Bronchial epithelial cell (primary cell): ENCODE measurements at regions not wholly inside any gene's neighbourhood (a gene's known extent, or its start where the extent isn't known, plus 50 kb on each side); places are given as distances from the start of the nearest gene placed in this dataset.

Experiments used
- DNase-seq: peaks from one replicate; pipeline ENCODE4 v3.0.0-alpha.2; 2010; ENCODE audit warnings: low read depth
- FAIRE-seq: peaks from 2 replicates; lab custom pipeline; 2011; peaks lifted over from hg19 to GRCh38; lab: Jason Lieb, UNC
- H3K27me3 ChIP-seq: 2 replicates; pipeline ENCODE4 v1.5.1; 2011; ENCODE audit warnings: low read length; ENCODE audit not compliant: control insufficient read depth, insufficient read depth
- H3K36me3 ChIP-seq: 2 replicates; pipeline ENCODE4 v1.5.1; 2011; ENCODE audit warnings: low read length; ENCODE audit not compliant: control insufficient read depth, insufficient read depth
- H3K4me3 ChIP-seq: 2 replicates; pipeline ENCODE4 v1.5.1; 2011; ENCODE audit warnings: mild to moderate bottlenecking, low read depth, low read length, control low read depth
- TF ChIP-seq, protein P1 (sequence below): IDR thresholded peaks from 2 replicates; pipeline ENCODE4 v1.5.1; 2011; ENCODE audit warnings: mild to moderate bottlenecking, moderate library complexity, low read length, control low read depth, inconsistent platforms; ENCODE audit not compliant: insufficient read depth, severe bottlenecking

DNA sequence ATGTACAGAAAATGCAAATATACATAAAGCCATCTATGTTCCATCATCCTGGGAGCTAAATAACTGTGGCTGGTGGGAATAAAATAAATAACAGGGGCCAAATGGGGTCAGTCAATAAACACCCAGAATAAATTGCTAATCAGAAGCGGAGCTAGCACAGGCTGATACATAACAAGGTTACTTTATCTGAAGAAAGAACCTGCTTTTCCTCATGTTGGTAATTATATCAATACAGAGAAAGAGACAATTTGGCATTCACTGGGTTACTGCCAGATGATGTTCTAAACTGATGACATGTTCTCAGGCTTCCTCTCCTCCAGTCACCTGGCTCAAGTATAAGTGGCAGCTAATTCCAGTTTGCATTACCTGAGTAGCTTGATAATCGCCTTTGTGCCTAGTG is 144.9 kb upstream of the CD180 start:
- TF ChIP-seq, protein P1, sequence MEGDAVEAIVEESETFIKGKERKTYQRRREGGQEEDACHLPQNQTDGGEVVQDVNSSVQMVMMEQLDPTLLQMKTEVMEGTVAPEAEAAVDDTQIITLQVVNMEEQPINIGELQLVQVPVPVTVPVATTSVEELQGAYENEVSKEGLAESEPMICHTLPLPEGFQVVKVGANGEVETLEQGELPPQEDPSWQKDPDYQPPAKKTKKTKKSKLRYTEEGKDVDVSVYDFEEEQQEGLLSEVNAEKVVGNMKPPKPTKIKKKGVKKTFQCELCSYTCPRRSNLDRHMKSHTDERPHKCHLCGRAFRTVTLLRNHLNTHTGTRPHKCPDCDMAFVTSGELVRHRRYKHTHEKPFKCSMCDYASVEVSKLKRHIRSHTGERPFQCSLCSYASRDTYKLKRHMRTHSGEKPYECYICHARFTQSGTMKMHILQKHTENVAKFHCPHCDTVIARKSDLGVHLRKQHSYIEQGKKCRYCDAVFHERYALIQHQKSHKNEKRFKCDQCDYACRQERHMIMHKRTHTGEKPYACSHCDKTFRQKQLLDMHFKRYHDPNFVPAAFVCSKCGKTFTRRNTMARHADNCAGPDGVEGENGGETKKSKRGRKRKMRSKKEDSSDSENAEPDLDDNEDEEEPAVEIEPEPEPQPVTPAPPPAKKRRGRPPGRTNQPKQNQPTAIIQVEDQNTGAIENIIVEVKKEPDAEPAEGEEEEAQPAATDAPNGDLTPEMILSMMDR = no peak
- no peak for DNase-seq
- H3K27me3 ChIP-seq = no peaks in the 10 kb centered on the region
- H3K4me3 ChIP-seq = no peak overlapping the region
- H3K36me3 ChIP-seq = no peaks in the 10 kb centered on the region
- no peak for FAIRE-seq

DNA sequence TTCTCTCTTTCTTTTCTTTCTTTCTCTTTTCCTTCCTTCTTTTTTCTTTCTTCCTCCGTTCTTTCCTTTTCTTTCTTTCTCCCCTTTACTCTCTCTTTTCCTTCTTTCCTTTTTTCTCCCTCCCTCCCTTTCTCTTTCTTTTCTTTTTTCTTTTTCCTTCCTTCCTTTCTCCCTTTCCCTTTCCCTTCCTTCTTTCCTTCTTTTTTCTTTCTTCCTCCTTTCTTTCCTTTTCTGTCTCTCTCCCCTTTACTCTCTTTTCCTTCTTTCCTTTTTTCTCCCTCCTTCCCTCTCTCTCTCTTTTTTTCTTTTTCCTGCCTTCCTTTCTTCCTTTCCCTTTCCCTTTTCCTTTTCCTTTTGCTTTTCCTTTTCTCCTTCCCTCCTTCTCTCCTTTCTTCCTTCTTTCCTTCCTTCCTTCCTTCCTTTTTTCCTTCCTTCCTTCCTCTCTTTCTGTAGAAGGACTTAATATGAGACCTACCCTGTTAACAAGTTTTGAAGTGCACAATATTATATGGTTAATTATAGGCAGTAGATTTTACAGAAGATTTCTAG is 142.7 kb upstream of the CD180 start:
- FAIRE-seq (no peak), DNase-seq (no peak)
- no peaks in the 10 kb centered on the region for H3K36me3 ChIP-seq
- H3K27me3 ChIP-seq = no peaks in the 10 kb centered on the region
- no peak overlapping the region for H3K4me3 ChIP-seq
- TF ChIP-seq, protein P1 = no peak

DNA sequence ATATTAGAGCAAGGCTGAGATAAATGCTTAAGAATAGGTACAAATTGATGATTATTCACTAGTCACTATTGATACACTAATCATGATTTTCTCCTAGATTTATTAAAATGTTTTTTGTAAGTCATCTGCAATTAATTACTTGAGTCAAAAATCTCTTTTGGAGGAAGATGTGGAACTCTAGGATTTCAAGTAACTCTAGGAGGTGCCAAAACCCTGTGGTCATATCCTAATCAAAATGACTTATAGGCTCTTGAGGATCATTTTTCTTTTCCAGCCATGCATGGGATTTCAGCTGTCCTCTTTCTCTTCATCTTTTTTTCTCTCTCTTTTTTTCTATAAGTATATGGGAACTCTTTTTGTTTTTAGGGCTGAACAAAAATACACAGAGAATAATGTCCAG is 141.8 kb upstream of the CD180 start:
- TF ChIP-seq, protein P1 = no peak
- FAIRE-seq = no peak
- no peak for DNase-seq
- no peaks in the 10 kb centered on the region for H3K27me3 ChIP-seq
- no peak overlapping the region for H3K4me3 ChIP-seq
- no peaks in the 10 kb centered on the region for H3K36me3 ChIP-seq

DNA sequence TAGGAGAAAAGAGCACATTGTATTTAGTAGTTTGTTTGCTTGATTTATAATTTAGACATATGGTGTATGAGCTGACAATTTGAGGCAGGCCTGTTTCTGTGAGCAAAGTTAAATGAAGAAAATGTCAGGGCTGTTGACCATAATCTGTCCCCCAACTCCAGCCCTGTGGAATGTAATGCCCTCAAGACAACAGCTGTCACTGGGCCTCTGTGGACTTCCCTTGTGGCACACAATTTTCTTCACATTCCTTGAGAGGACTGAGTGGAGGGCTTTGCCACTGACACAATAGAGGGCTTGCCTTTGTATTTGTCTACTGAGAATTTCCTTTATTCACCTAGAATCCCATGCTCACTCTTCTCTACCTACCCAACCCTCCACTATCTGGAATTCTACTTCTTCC is 141.2 kb upstream of the CD180 start:
- Histone ChIP-seq H3K36me3 (no peaks in the 10 kb centered on the region), H3K27me3 (no peaks in the 10 kb centered on the region), H3K4me3 (no peak overlapping the region)
- TF ChIP-seq, protein P1 = no peak
- FAIRE-seq (no peak), DNase-seq (no peak)

DNA sequence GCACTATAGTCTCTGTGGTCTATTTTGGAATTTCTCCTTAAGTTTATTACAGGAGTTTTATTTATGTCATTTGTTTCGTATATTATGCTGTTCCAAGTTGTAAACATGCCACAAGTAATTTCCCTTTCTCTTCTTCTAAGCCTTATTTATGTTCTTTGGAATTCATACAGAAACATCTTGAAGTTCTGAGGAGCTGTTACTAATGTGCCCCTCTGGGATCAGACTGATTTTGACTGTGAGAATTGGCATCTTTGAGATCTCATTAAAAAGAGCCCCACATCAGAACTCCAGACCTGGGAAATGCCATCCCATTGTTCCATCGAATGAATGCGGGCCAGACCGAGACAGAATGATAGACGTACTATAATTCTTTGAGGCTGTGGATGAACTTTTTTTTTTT is 138.8 kb upstream of the CD180 start:
- DNase-seq (no peak), FAIRE-seq (no peak)
- TF ChIP-seq, protein P1 = no peak
- no peaks in the 10 kb centered on the region for H3K36me3 ChIP-seq
- H3K4me3 ChIP-seq = no peak overlapping the region
- no peaks in the 10 kb centered on the region for H3K27me3 ChIP-seq

DNA sequence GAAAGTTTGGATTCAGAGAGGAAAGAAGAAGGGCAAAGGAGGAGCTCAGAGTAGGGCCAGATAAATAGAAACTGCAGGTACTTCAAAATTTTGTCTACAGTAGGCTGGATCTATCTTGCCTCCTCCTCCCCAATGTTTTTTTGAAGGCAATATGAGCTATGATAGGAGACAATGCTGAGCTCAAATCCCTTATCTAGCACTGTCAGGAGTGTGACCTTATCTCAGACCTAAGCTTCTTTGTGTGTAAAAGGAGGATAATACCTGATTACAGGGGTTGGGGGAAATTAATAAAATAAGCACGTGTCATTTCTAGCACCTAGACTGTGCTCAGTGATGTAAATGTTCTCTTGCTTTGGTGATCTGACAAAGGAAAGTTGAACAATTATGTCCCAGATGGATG is 137.8 kb upstream of the CD180 start:
- TF ChIP-seq, protein P1 = no peak
- FAIRE-seq = no peak
- DNase-seq = no peak
- H3K4me3 ChIP-seq = no peak overlapping the region
- H3K27me3 ChIP-seq = no peaks in the 10 kb centered on the region
- H3K36me3 ChIP-seq = no peaks in the 10 kb centered on the region
